ENCODE measurements at regions not wholly inside any gene's neighbourhood (a gene's known extent, or its start where the extent isn't known, plus 50 kb on each side); places are given as distances from the start of the nearest gene placed in this dataset.
A peak's percentile ranks its signal among the peaks of the same experiment; 100 is the strongest.

- no peak for DNase-seq
These were observed 74.7 kb downstream of the SDC1 start for GRCh38 chr2:20150110-20150706.

- no peak for DNase-seq
These were observed 75.3 kb downstream of the SDC1 start for GRCh38 chr2:20149703-20150030.

- DNase-seq: no peak
These were observed 75.8 kb downstream of the SDC1 start for GRCh38 chr2:20148923-20149702.

GRCh38 chr2:20148426-20148922 is 76.5 kb downstream of the SDC1 start:
- no peak for DNase-seq

GRCh38 chr2:20147351-20147750 is 77.6 kb downstream of the SDC1 start:
- no peak for DNase-seq

- DNase-seq: no peak
These were observed 78.5 kb downstream of the SDC1 start for GRCh38 chr2:20146401-20146800.

GRCh38 chr2:20145497-20146193 is 79.3 kb downstream of the SDC1 start:
- no peak for DNase-seq

- DNase-seq: no peak
These were observed 80.1 kb downstream of the SDC1 start for GRCh38 chr2:20144861-20145260.

- DNase-seq: no peak
These were observed 80.7 kb downstream of the SDC1 start for GRCh38 chr2:20144196-20144595.

GRCh38 chr2:20143263-20143662 is 81.7 kb downstream of the SDC1 start:
- no peak for DNase-seq

- no peak for DNase-seq
These were observed 83.1 kb downstream of the SDC1 start for GRCh38 chr2:20141806-20142205.

- DNase-seq: peak; percentile 63
These were observed 83.7 kb downstream of the SDC1 start for GRCh38 chr2:20141056-20141762.

GRCh38 chr2:20140321-20141055 is 84.4 kb downstream of the SDC1 start:
- DNase-seq: no peak

- no peak for DNase-seq
These were observed 85.3 kb downstream of the SDC1 start for GRCh38 chr2:20139407-20140172.

- no peak for DNase-seq
These were observed 86.2 kb downstream of the SDC1 start for GRCh38 chr2:20138696-20139095.

GRCh38 chr2:20137884-20138283 is 86.5 kb upstream of the LAPTM4A start:
- DNase-seq: no peak

GRCh38 chr2:20137131-20137571 is 85.7 kb upstream of the LAPTM4A start:
- DNase-seq: no peak

GRCh38 chr2:20136149-20136548 is 84.7 kb upstream of the LAPTM4A start:
- DNase-seq: no peak

GRCh38 chr2:20135631-20136050 is 84.2 kb upstream of the LAPTM4A start:
- peak; percentile 67 for DNase-seq

GRCh38 chr2:20132990-20133535 is 81.6 kb upstream of the LAPTM4A start:
- DNase-seq: no peak
